Cardiac septum (tissue), 1 donor: ENCODE measurements at regions not wholly inside any gene's neighbourhood (a gene's known extent, or its start where the extent isn't known, plus 50 kb on each side); places are given as distances from the start of the nearest gene placed in this dataset.
"Not testable (repeated sequence)": the region's sequence is repeated elsewhere in the genome, so short reads cannot be mapped to it uniquely, and the experiment has no call there.

Source experiments
- DNase-seq: peaks from one replicate; pipeline ENCODE4 v3.0.0-alpha.2; 2020; ENCODE audit warnings: low spot score
- intact Hi-C: fragments of 100-400 bp; cut with DNase I; formaldehyde crosslinking; loops from one replicate; pipeline ENCODE4 v1.14.0; 2022
- donor health status: DM: no; HTN: no; CAD: no.

- DNase-seq = no peak
These were observed 188.5 kb upstream of the SNX2 start for GRCh38 chr5:122586351-122586750.

DNA sequence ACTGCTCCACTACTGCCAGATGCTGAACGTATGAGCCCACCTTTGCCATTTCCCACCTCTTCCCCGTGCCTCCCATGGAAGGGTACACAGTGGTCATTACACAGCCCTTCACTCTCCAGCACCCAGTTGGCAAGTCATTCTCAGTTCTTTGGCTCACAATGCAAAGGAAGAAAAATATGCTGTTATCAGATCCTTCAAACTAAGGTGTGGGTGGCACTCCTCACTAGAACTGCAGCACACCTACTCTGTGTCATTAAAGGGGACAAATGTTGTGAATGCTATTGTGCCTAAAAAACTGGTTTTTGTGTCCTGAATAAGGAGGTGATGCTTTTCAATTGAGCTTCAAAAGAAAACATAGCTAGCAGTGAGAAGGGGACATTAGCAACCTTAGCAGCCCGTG is 183.1 kb upstream of the SNX2 start:
- intact Hi-C loops = no loop called here
- no peak for DNase-seq

More at GRCh38 chr5:122586351-122586750, 188.5 kb upstream of the SNX2 start:
- intact Hi-C loops = no loop called here

- no peak for DNase-seq
- intact Hi-C loops = no loop called here
These were observed 175.9 kb upstream of the SNX2 start for GRCh38 chr5:122599000-122599399.

GRCh38 chr5:122600924-122601323 is 174.0 kb upstream of the SNX2 start:
- intact Hi-C loops = no loop called here
- no peak for DNase-seq

DNA sequence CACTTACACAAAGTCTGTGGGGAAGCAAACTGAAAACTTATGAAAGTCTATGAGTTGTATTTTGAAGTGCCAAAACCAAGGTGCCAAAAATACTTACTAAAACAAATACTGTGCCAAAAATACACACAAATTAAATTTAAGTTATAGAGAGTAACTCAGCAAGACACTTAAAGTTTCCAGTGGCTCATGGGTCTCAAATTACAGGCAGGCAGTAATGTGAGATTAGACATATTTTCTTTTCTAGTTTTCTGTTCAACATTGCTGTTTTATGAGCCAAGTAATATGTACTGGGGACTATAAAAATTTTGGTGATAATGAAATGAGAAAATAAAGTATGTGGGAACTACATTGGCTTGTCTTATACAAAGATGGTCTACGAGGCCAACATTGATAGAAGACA is 172.2 kb upstream of the SNX2 start:
- intact Hi-C loops = no loop called here
- no peak for DNase-seq

- intact Hi-C loops = no loop called here
These were observed 169.6 kb upstream of the SNX2 start for GRCh38 chr5:122605236-122605635.

DNA sequence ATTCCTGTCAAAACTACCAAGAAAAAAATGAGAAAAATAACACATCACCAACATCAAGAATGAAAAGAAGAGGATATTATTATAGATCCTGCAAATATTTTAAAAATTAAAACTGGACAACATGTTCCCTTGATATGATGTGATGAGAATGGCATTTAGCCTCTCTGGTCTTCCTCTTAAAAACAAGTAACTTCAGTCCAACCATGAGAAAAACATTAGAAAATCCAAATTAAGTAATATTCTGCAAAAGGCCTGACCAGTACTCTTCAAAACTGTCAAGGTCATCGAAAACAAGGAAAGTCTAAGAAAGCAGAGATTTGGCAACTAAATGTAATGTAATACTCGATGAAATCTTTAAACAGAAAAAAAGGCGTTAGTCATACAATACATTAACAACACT is 167.1 kb upstream of the SNX2 start:
- intact Hi-C loops = no loop called here

More at GRCh38 chr5:122605236-122605635, 169.6 kb upstream of the SNX2 start:
- no peak for DNase-seq

DNA sequence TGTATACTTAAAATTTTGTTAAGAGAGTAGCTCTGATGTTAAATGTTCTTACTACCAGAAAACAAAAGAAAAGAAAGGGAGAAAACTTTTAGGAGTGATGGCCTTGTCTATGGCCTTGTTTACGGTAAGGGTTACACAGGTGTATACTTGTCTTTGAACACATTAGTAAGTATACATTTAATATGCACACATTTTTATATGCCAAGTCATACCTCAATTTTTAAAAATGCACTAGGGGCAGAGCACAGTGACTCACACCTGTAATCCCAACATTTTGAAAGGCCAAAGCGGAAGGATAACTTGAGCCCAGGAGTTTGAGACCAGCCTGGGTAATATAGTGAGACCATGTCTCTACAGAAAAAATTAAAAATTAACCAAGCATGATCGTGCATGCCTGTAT is 166.7 kb upstream of the SNX2 start:
- intact Hi-C loops = no loop called here
- DNase-seq = no peak

More for the DNA sequence above, 167.1 kb upstream of the SNX2 start:
- DNase-seq = no peak

DNA sequence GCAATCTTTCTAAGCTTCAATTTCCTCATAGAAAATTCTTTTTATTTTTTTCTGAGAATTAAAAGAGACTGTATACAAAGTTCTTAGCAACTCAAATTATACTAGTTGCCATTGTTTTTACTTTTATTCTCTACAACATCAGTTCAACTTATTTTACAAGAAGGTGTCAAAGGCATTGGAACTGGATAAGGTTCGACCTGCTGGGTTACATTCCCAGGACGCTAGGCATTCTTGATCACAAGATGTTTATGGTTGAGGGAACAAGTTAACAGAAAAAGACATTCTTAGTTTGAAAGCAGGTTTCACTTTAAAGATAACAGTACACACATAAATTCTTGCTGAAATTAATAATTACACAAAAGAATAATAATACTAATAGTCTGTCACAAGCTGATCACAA is 163.5 kb upstream of the SNX2 start:
- intact Hi-C loops = no loop called here
- DNase-seq = no peak

- intact Hi-C loops = no loop called here
These were observed 162.0 kb upstream of the SNX2 start for GRCh38 chr5:122612901-122613300.

DNA sequence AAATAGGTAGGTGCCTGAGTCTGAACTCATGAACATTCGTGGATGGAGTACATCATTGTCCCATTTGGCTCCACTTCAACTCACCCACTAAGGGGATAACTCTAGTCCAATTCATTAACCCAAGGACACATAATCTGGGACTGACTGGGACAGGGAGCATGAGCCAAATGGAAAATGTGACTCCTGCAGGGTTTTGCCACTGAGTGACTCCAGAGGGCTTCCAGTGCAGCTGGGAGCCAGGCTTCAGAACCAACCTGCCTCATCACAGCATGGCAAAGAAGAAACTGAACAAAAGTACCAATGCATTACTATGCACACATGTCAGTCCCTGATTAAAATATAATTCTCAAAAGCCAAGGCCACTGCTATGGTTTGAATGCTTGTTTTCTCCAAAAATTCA is 159.7 kb upstream of the SNX2 start:
- no peak for DNase-seq
- intact Hi-C loops = no loop called here

More at GRCh38 chr5:122612901-122613300, 162.0 kb upstream of the SNX2 start:
- no peak for DNase-seq

DNA sequence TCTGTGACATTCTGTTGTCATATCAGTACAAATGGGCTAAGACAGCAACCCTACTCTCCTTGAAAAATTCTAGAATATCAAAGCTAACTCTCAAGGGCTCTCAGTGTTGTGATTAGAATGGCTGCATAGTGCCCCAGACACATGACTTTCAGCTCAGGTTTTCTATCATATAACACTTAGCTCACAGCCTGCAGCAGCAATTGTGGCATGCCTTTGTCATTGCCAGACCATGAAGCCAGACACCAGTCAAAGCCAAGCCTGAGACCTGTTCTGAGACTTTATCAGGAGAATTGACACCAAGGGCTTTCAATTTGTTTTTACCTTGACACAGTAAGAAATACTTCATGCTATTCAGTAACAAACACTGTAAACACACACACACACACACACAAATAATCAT is 159.0 kb upstream of the SNX2 start:
- no peak for DNase-seq
- intact Hi-C loops = no loop called here

DNA sequence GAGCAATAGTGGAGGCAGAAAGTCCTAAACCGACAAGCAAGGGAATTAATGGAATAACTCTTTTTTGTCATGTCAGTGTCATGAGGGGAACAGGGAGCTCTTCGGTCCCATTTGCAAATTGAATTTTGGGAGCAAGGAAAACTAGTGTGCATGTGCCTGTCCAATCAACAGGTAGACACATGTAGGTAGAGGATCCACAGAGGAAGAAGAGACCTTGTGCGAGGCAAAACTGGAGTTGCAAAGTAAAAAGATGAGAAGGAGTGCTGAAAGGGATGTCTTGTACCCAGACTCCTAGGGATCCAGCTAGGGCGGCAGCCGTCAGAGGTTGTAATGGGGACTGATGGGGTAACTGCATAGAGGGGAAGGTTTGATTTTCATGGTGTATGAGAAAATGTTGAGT is 156.8 kb upstream of the SNX2 start:
- DNase-seq, intact Hi-C loops: not testable (repeated sequence)

- DNase-seq, intact Hi-C loops: not testable (repeated sequence)
These were observed 154.1 kb upstream of the SNX2 start for GRCh38 chr5:122620768-122621167.

GRCh38 chr5:122628714-122629113 is 146.2 kb upstream of the SNX2 start:
- DNase-seq, intact Hi-C loops: not testable (repeated sequence)

GRCh38 chr5:122629121-122629677 is 145.7 kb upstream of the SNX2 start:
- no peak for DNase-seq

GRCh38 chr5:122638581-122638980 is 136.3 kb upstream of the SNX2 start:
- intact Hi-C loops = no loop called here
- DNase-seq = no peak

More at GRCh38 chr5:122629121-122629677, 145.7 kb upstream of the SNX2 start:
- intact Hi-C loops = no loop called here

DNA sequence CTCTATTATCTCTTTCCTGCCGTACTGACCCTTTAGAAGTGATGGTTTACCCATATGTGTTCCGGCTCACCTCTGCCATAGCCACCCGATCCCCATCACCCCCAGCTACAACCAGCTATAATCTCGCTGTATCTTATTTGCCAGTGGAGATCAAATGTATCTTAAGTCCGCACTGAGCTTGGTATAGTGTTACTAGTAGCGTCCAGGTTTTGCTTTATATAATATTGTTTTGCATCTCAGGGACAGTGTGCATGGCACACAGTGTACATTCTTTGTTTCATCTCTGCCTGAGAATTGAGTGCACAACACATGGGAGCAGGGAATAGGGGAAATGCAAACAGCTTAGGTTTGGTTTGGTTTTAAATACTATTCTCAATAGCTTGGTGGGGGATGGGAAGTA is 135.8 kb upstream of the SNX2 start:
- intact Hi-C loops = no loop called here
- no peak for DNase-seq

- no peak for DNase-seq
- intact Hi-C loops = no loop called here
These were observed 135.0 kb upstream of the SNX2 start for GRCh38 chr5:122639864-122640263.

- no peak for DNase-seq
- intact Hi-C loops = no loop called here
These were observed 125.8 kb upstream of the SNX2 start for GRCh38 chr5:122649080-122649479.

DNA sequence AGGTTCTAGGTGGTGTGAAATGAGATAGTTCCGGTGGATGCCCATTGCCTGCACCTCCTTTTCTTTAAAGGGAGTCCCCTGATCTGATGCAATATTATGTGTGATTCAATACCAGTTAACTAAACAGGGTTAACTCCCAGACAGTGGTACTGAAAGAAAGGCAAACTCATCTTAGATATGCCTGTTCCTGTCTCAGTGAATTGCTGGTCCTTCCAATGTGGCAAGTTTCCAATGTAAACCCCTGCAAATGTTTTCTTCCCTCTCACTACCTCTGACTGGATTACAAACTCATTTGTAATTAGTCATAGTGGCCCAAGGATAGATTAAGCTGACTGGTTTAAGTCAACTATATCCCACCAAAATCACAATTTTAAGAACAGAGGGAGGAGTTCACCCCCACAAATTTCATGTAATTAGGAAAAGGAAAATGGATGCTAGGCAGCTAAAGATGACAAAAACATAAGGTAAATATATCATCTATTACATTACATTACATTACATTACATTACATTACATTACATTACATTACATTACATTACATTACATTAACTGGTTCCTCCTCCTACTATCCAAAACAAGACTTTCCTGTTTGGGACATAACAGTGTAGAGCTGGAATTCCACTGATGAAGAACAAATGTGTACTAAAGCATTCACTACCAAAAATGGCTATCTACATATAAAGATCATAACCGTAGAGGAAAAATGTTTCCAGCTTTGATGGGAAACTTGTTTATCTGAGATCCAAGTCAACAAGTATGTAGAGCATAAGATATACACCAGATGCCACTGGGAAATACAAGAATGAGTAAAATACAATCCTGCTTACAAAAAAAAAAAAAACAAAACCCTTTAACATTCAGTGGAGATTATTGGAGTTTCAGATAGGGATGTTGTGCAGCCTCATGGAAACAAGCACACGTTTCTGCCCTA is 121.5 kb upstream of the SNX2 start:
- DNase-seq = no peak
- intact Hi-C loops = no loop called here
